ENCODE measurements at regions not wholly inside any gene's neighbourhood (a gene's known extent, or its start where the extent isn't known, plus 50 kb on each side); places are given as distances from the start of the nearest gene placed in this dataset.
A peak's percentile ranks its signal among the peaks of the same experiment; 100 is the strongest.

GRCh38 chr5:74426506-74426905, 214.0 kb downstream of the ENC1 start:
- DNase-seq: no peak

GRCh38 chr5:74424162-74424868, 216.2 kb downstream of the ENC1 start:
- no peak for DNase-seq

- DNase-seq: no peak
Observed at GRCh38 chr5:74423383-74423782, 217.1 kb downstream of the ENC1 start.

GRCh38 chr5:74422671-74423070, 217.9 kb downstream of the ENC1 start:
- no peak for DNase-seq

GRCh38 chr5:74422030-74422429, 218.5 kb downstream of the ENC1 start:
- DNase-seq: no peak

- no peak for DNase-seq
Observed at GRCh38 chr5:74421377-74421776, 219.2 kb downstream of the ENC1 start.

- no peak for DNase-seq
Observed at GRCh38 chr5:74420947-74421346, 219.6 kb downstream of the ENC1 start.

- DNase-seq: no peak
Observed at GRCh38 chr5:74420220-74420619, 220.3 kb downstream of the ENC1 start.

- no peak for DNase-seq
Observed at GRCh38 chr5:74419468-74419867, 221.1 kb downstream of the ENC1 start.

- DNase-seq: no peak
Observed at GRCh38 chr5:74418709-74419108, 221.8 kb downstream of the ENC1 start.

- DNase-seq: no peak
Observed at GRCh38 chr5:74418261-74418660, 222.3 kb downstream of the ENC1 start.

GRCh38 chr5:74415695-74416102, 224.8 kb downstream of the ENC1 start:
- no peak for DNase-seq

GRCh38 chr5:74414228-74414627, 226.3 kb downstream of the ENC1 start:
- DNase-seq: no peak

GRCh38 chr5:74413403-74414048, 227.0 kb downstream of the ENC1 start:
- no peak for DNase-seq

GRCh38 chr5:74412066-74412465, 228.5 kb downstream of the ENC1 start:
- DNase-seq: peak in 1 of 51 donors; percentile 20

- DNase-seq: no peak
Observed at GRCh38 chr5:74409712-74410111, 230.8 kb downstream of the ENC1 start.

- DNase-seq: no peak
Observed at GRCh38 chr5:74409166-74409706, 231.3 kb downstream of the ENC1 start.

- DNase-seq: no peak
Observed at GRCh38 chr5:74408150-74409043, 232.1 kb downstream of the ENC1 start.

GRCh38 chr5:74407701-74408100, 232.8 kb downstream of the ENC1 start:
- DNase-seq: no peak

- DNase-seq: no peak
Observed at GRCh38 chr5:74406844-74407243, 233.7 kb downstream of the ENC1 start.

- DNase-seq: no peak
Observed at GRCh38 chr5:74405593-74405992, 234.9 kb downstream of the ENC1 start.

Measured in hypothalamus (tissue), 51 donors.